ENCODE measurements at regions not wholly inside any gene's neighbourhood (a gene's known extent, or its start where the extent isn't known, plus 50 kb on each side); places are given as distances from the start of the nearest gene placed in this dataset.
"Not testable (repeated sequence)": the region's sequence is repeated elsewhere in the genome, so short reads cannot be mapped to it uniquely, and the experiment has no call there.

DNA sequence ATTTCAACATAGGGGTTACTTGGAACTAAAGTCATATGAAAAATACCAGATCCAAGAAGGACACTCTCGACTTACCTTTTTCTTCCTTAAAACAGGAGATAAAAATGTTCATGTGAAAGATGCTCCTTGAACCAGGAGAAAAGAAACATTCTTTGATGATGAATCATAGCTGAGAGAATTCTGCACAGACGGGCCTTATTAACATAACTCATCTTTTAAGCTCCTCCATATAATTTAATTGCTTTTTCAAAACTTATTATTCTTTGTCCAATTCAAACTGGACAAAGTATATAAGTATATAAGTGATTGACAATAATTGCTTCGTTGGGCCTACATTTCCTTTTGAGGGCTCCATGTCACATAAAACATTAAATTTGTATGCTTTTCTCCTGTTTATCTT lies 945.2 kb upstream of the C9orf72 start:
- no peaks in the 10 kb centered on the region for H3K4me1 Mint-ChIP-seq
- CTCF ChIA-PET = no interaction called here
- H3K36me3 Mint-ChIP-seq = no peaks in the 10 kb centered on the region
- H3K9me3 Mint-ChIP-seq = peaks cover 2% of the 10 kb centered on the region
- H3K4me3 Mint-ChIP-seq = no peak overlapping the region
- no peak overlapping the region for H3K27ac Mint-ChIP-seq
- H3K27me3 Mint-ChIP-seq = no peaks in the 10 kb centered on the region
- no peak for DNase-seq

DNA sequence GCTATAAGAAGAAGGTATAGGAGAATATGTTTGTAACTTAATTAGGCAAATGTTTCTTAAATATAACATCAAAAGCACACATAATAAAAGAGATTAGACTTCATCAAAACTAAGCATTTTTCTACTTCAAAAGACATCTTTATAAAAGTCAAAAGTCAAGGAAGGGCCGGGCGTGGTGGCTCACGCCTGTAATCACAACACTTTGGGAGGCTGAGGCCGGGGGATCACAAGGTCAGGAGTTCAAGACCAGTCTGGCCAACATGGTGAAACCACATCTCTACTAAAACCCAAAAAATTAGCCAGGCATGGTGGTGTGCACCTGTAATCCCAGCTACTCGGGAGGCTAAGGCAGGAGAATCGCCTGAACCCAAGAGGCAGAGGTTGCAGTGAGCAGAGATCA lies 951.0 kb upstream of the C9orf72 start:
- CTCF ChIA-PET, H3K4me1 Mint-ChIP-seq, H3K27ac Mint-ChIP-seq, H3K27me3 Mint-ChIP-seq, H3K9me3 Mint-ChIP-seq, DNase-seq, H3K4me3 Mint-ChIP-seq, H3K36me3 Mint-ChIP-seq: not testable (repeated sequence)

DNA sequence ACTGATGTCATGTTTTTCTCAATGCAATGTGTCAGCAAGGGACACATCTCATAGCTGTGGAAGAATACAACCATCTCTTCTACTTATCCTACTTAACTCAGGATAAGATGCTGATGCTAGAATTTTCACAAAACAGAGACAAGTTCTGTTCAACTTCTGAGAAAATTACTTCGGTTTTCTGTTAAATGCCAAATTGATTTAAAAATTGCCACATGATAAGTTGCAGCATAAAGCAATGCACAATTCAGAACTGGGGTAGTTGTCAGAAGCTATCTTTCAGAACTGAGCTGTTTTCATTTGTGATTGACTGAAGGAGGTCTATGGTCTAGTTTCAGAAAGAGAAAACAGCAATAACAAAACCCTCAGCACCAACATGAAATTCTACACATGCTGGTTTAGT lies 954.8 kb upstream of the C9orf72 start:
- DNase-seq = no peak
- Mint-ChIP-seq H3K4me1 (no peaks in the 10 kb centered on the region), H3K36me3 (no peaks in the 10 kb centered on the region), H3K4me3 (no peak overlapping the region), H3K27me3 (no peaks in the 10 kb centered on the region), H3K27ac (no peak overlapping the region), H3K9me3 (peaks cover 2% of the 10 kb centered on the region)
- CTCF ChIA-PET = no interaction called here

DNA sequence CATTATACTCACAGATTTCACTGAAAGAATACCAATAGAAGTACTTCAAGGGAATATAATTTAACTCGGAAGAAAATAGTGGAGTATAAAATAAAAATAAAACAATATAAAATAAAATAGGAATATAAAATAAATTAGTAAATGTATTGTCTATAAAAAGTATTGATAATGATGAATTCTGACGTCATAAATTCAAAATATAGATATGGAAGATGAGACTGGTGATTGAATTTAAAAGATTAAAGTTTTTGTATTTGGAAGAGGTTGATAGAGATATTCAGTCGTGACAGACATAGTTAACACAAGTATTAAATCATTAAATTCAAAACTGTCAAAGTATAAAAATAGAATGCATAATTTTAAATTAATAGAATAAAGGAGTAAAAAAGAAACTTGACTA lies 964.9 kb upstream of the C9orf72 start:
- no peaks in the 10 kb centered on the region for H3K9me3 Mint-ChIP-seq
- no peak overlapping the region for H3K4me3 Mint-ChIP-seq
- H3K27ac Mint-ChIP-seq = no peak overlapping the region
- CTCF ChIA-PET = no interaction called here
- no peaks in the 10 kb centered on the region for H3K4me1 Mint-ChIP-seq
- H3K36me3 Mint-ChIP-seq = no peaks in the 10 kb centered on the region
- DNase-seq = no peak
- no peaks in the 10 kb centered on the region for H3K27me3 Mint-ChIP-seq

DNA sequence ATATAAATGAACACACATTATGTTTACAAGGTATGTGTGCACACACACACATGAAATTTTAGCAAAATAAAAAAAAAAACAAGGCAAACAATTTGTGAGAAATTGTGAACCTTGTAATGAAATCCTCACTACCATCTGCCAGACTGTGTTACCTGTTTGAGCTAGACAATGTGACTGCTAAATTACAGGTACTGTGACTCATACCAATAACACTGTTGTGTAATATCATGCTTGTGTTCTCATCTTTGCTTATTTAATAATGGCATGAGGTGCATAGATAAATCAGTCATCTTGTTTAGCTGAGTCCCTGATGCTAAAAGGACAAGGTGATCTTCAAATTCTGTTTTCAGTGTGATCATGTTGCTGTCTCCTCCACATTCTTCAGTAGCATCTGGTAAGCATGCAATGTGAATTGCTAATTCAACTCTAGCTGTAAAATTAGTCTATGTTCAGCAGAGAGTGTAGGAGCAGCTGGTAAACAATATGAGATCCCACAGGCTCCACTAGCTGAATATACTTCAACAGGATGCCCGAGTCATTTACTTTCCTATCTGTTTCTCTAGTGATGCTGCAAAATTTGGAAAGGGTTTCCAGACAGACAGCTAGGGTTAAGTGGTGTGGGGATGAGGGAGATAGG lies 966.3 kb upstream of the C9orf72 start:
- H3K4me3 Mint-ChIP-seq = no peak overlapping the region
- no peak overlapping the region for H3K27ac Mint-ChIP-seq
- DNase-seq = no peak
- no peaks in the 10 kb centered on the region for H3K4me1 Mint-ChIP-seq
- H3K9me3 Mint-ChIP-seq = no peaks in the 10 kb centered on the region
- CTCF ChIA-PET = no interaction called here
- no peaks in the 10 kb centered on the region for H3K27me3 Mint-ChIP-seq
- H3K36me3 Mint-ChIP-seq = no peaks in the 10 kb centered on the region

DNA sequence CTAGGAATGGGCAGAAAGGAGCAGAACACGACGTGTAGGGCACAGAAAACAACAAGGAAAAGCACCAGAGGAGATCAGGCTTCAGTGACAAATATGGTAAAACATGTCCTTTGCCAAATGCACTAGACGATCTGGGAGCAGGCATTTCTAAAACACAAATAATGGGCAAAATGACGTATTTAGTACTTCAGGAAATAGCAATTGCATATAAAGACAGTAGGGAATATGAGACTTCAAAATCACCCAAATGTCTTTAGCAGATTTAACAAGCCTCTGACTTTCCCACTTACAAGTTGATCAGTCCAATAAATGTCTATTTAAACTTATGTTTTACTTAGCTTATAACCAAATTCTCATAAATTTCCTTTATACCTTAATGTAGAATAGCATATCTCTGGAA lies 969.6 kb upstream of the C9orf72 start:
- CTCF ChIA-PET = no interaction called here
- Mint-ChIP-seq H3K27me3 (no peaks in the 10 kb centered on the region), H3K9me3 (no peaks in the 10 kb centered on the region), H3K4me3 (no peak overlapping the region), H3K27ac (no peak overlapping the region), H3K4me1 (no peaks in the 10 kb centered on the region), H3K36me3 (no peaks in the 10 kb centered on the region)
- no peak for DNase-seq

DNA sequence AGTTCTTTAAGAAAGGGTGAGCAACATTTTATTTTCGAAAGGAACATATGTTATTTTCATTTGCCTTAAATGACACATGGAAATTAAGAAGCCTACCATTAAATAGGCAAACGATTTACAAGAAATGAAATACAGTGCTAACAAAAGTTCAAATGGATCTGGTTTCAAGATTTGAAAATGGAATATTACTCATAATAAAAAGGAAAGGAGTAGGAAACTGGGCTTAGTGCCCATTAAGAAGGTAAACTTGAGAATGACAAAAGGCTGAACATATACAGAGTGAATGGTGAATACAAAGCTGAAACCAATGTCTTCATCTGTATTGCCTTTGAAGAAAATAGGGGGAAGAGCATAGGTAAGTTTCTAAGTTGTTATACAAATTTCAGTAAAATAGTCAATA lies 974.2 kb upstream of the C9orf72 start:
- H3K4me3 Mint-ChIP-seq = no peak overlapping the region
- H3K27me3 Mint-ChIP-seq = no peaks in the 10 kb centered on the region
- H3K27ac Mint-ChIP-seq = no peak overlapping the region

DNA sequence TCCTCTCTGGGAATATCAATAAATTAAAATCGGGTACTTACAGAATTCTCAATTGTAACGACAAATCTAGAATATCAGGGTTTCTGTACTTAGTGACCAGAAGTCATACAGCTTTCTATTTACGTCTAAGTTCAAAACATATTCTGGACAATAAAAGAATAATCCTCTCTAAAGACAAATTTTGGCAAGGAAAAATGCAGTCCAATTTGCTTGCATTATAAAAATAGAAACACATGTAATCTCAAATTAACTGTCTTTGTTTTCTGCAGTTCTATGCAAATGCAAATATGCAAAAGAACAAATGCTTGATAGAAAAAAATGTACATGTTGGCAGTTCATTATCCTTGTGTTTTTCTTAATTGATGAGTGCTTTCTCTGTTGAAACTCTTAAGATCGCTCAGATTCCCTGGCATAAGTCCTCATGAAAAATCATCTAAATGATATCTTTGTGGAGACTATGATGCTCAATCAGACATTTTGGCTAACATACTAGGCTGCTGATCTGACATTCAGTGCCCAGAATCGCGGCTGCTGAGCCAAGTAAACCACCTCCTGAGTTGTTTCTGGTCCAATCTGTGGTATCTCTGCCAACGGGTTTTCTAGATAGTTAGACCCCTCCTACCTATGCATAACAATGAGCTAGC lies 990.1 kb upstream of the C9orf72 start:
- no peak for DNase-seq
- no peaks in the 10 kb centered on the region for H3K36me3 Mint-ChIP-seq
- no peaks in the 10 kb centered on the region for H3K4me1 Mint-ChIP-seq
- H3K27me3 Mint-ChIP-seq = no peaks in the 10 kb centered on the region
- H3K4me3 Mint-ChIP-seq = no peak overlapping the region
- H3K9me3 Mint-ChIP-seq = peaks cover 1% of the 10 kb centered on the region
- CTCF ChIA-PET = no interaction called here
- H3K27ac Mint-ChIP-seq = no peak overlapping the region

More for the DNA sequence above, 974.2 kb upstream of the C9orf72 start:
- Mint-ChIP-seq H3K4me1 (no peaks in the 10 kb centered on the region), H3K9me3 (peaks cover 3% of the 10 kb centered on the region), H3K36me3 (no peaks in the 10 kb centered on the region)
- CTCF ChIA-PET = no interaction called here
- no peak for DNase-seq

DNA sequence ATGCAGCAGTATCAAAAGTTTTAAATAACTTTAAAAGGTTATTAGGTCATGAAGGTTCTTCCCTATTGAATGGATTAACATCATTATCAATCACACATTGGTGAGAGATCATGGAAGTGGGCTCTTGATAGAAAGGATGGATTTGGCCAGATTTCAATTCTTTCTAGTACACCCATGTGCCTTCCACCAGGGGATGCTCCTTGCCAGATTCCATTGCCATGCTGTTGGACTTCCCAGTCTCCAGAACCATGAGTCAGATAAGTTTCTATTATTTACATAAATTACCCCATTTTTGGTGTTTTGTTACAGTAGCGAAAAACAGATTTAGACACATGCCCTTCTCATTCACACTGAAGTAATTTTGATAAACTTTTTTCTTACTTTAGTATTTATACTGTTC lies 1010.6 kb upstream of the C9orf72 start:
- DNase-seq = no peak
- Mint-ChIP-seq H3K27ac (no peak overlapping the region), H3K4me1 (no peaks in the 10 kb centered on the region), H3K27me3 (no peaks in the 10 kb centered on the region), H3K4me3 (no peak overlapping the region), H3K36me3 (no peaks in the 10 kb centered on the region), H3K9me3 (peaks cover 8% of the 10 kb centered on the region)
- CTCF ChIA-PET = no interaction called here

DNA sequence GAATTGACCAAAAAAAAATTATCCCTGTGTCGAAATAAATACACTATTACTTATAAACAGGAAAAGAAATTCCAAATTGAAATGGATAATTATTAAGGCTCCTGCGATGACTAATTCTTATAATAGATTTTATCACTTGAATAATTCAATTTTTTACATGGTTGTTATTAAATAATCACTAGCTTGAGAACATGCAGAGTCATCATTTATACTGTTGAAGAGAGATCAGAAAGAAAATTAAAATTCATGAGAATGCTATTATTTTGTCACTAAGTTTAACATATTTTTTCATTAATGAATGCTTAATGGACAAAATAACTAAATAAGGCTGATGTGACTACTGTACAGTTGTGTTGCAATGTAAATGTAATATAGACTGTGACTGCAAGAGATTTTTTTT lies 1011.3 kb upstream of the C9orf72 start:
- Mint-ChIP-seq H3K36me3 (no peaks in the 10 kb centered on the region), H3K4me3 (no peak overlapping the region), H3K9me3 (peaks cover 8% of the 10 kb centered on the region), H3K4me1 (no peaks in the 10 kb centered on the region), H3K27me3 (no peaks in the 10 kb centered on the region), H3K27ac (no peak overlapping the region)
- no peak for DNase-seq
- CTCF ChIA-PET = no interaction called here

DNA sequence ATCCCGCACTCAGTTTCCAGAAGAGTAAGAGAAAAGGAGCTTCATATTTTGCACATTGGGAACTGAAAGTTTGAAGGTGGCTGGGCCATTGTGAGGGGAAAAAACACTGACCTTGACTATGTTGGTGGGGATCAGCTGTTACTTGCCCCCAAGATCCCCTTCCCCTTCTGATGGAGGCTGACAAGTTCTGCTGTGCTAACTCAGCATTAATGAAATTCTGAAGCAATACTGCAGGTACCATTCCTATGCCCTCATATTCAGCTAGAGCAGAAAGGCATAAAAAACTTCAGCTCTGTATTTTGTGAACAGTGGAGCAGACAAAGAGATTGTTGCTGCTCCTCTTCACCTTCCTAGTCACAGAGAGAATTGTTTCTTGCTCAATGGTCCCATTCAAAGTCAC lies 1013.8 kb upstream of the C9orf72 start:
- Mint-ChIP-seq H3K4me1 (no peaks in the 10 kb centered on the region), H3K27ac (no peak overlapping the region), H3K27me3 (no peaks in the 10 kb centered on the region), H3K36me3 (no peaks in the 10 kb centered on the region), H3K9me3 (peaks cover 8% of the 10 kb centered on the region), H3K4me3 (no peak overlapping the region)
- no peak for DNase-seq
- CTCF ChIA-PET = no interaction called here

DNA sequence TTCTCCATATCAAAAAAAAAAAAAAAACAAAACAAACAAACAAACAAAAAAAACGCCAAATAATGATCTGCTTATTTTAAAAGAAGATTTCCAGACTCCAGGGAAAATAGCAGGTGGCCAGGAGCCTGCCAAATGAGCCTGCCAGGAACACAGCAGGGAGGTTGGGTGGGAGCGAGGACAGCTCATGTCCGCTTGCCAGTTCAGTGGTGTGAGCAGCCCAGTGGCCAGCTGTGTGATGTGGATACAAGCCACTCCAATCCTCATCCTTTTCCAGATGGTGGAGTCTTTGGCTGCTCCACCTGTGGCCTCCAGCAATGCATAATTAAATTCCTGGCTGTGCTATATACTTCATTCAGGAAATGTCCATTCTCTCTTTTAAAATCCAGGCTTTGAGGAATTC lies 1025.1 kb upstream of the C9orf72 start:
- no peaks in the 10 kb centered on the region for H3K9me3 Mint-ChIP-seq
- no peak for DNase-seq
- H3K4me3 Mint-ChIP-seq = no peak overlapping the region
- no peaks in the 10 kb centered on the region for H3K36me3 Mint-ChIP-seq
- no peaks in the 10 kb centered on the region for H3K27me3 Mint-ChIP-seq
- no peak overlapping the region for H3K27ac Mint-ChIP-seq
- no peaks in the 10 kb centered on the region for H3K4me1 Mint-ChIP-seq
- CTCF ChIA-PET = no interaction called here

DNA sequence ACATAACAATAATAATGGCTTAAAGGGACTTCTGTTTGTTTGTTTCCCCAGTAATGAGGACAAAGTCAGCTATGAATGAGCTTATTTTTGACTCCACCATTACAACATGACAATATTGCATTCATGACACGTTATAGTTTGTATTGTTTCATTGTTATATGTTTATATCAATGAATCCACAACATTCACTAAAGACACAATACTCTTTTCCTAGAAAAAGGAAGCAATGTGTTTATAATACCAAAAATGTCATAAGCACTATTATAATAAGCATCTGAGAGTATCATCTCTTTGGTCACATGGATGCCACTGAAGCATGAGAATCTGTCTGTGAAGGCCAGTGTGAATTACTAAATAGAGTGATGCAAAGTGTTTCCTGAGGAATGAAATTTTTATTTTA lies 1026.9 kb upstream of the C9orf72 start:
- no peak for DNase-seq
- H3K27ac Mint-ChIP-seq = no peak overlapping the region
- CTCF ChIA-PET = no interaction called here

DNA sequence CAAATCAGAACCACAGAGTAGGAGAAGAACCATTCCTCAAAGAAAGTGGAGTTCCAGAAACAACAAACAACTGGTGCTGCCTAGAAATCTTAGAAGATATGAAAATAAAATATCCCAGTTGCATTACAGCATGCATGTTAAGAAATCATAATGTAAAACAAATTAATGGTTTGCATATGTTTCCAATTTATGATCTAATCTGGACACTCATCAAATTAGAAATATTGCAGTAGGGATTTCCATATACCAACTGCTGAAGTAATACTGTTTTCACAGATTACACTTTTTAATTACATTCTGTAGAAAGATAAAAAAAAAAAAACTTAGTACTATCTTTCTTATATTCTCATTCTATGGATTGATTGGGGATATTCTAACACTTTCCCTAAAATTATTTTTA lies 1034.6 kb upstream of the C9orf72 start:
- Mint-ChIP-seq H3K36me3 (no peaks in the 10 kb centered on the region), H3K9me3 (no peaks in the 10 kb centered on the region), H3K4me1 (no peaks in the 10 kb centered on the region), H3K27ac (no peak overlapping the region), H3K27me3 (no peaks in the 10 kb centered on the region), H3K4me3 (no peak overlapping the region)
- CTCF ChIA-PET = no interaction called here
- DNase-seq = no peak

More for the DNA sequence above, 1026.9 kb upstream of the C9orf72 start:
- H3K4me3 Mint-ChIP-seq = no peak overlapping the region
- H3K36me3 Mint-ChIP-seq = no peaks in the 10 kb centered on the region
- no peaks in the 10 kb centered on the region for H3K4me1 Mint-ChIP-seq
- H3K9me3 Mint-ChIP-seq = no peaks in the 10 kb centered on the region
- H3K27me3 Mint-ChIP-seq = no peaks in the 10 kb centered on the region

DNA sequence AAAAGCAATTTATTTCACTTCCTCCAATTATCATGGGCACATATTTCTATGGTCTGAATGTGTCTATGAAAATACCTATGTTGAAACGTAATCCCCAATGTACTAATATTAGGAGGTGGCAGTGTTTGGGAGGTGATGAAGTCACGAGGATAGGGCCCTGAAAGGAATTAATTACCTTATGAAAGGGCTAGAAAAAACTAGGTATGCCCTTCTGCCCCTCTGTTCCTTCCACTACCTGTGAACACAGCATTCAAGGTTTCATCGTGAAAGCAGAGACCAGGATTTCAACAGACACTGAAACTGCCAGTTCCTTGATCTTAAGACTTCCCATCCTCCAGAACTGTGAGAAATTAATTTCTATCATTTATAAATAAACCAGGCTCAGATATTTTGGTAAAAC lies 1037.1 kb upstream of the C9orf72 start:
- no peaks in the 10 kb centered on the region for H3K27me3 Mint-ChIP-seq
- DNase-seq = no peak
- H3K9me3 Mint-ChIP-seq = no peaks in the 10 kb centered on the region
- CTCF ChIA-PET = no interaction called here
- no peaks in the 10 kb centered on the region for H3K4me1 Mint-ChIP-seq
- no peaks in the 10 kb centered on the region for H3K36me3 Mint-ChIP-seq
- H3K27ac Mint-ChIP-seq = no peak overlapping the region
- no peak overlapping the region for H3K4me3 Mint-ChIP-seq

DNA sequence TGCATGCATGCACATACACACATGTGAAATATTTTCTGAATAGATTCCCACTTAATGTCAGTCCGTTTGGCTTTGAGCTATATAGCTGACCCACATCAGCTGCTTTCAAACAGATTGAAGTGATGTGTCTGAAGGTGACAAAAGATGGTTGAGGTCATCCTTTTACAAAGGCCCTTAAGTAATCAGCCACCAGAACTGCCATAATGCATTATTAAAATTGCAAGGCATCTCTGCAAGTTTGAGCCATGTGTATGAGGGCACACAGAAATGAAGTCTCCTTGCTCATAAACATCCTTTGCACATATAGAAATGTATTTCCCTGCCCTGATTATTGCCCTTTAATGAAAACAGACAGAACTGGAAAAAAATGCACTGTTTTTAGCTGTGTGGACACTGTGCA lies 1043.0 kb upstream of the C9orf72 start:
- H3K36me3 Mint-ChIP-seq = no peaks in the 10 kb centered on the region
- H3K4me1 Mint-ChIP-seq = no peaks in the 10 kb centered on the region
- no peak overlapping the region for H3K27ac Mint-ChIP-seq
- H3K27me3 Mint-ChIP-seq = no peaks in the 10 kb centered on the region
- no peaks in the 10 kb centered on the region for H3K9me3 Mint-ChIP-seq
- DNase-seq = no peak
- CTCF ChIA-PET = no interaction called here
- no peak overlapping the region for H3K4me3 Mint-ChIP-seq

Measured in activated naive CD4-positive, alpha-beta T cell treated with anti-CD3 and anti-CD28 coated beads, Interleukin-2, amount 10 ng/mL, durations not matched to agents 7 days and 5 days (primary cell).